ENCODE measurements at regions not wholly inside any gene's neighbourhood (a gene's known extent, or its start where the extent isn't known, plus 50 kb on each side); places are given as distances from the start of the nearest gene placed in this dataset.
"Not testable (repeated sequence)": the region's sequence is repeated elsewhere in the genome, so short reads cannot be mapped to it uniquely, and the experiment has no call there.

- no peak for DNase-seq
Observed at GRCh38 chr4:7141151-7141834, 51.0 kb upstream of the SORCS2 start.

- DNase-seq: no peak
Observed at GRCh38 chr4:7140692-7141069, 51.7 kb upstream of the SORCS2 start.

GRCh38 chr4:7140062-7140691 lies 52.2 kb upstream of the SORCS2 start:
- no peak for DNase-seq

- DNase-seq: no peak
Observed at GRCh38 chr4:7139167-7139982, 53.0 kb upstream of the SORCS2 start.

GRCh38 chr4:7138223-7139166 lies 53.8 kb upstream of the SORCS2 start:
- no peak for DNase-seq

GRCh38 chr4:7137326-7138200 lies 54.8 kb upstream of the SORCS2 start:
- DNase-seq: no peak

GRCh38 chr4:7136351-7136750 lies 56.0 kb upstream of the SORCS2 start:
- DNase-seq: no peak

- no peak for DNase-seq
Observed at GRCh38 chr4:7135389-7135746, 57.0 kb upstream of the SORCS2 start.

GRCh38 chr4:7134737-7135388 lies 57.5 kb upstream of the SORCS2 start:
- DNase-seq: no peak

GRCh38 chr4:7133818-7134650 lies 58.3 kb upstream of the SORCS2 start:
- not testable (repeated sequence) for DNase-seq

GRCh38 chr4:7132730-7133582 lies 59.4 kb upstream of the SORCS2 start:
- DNase-seq: no peak

GRCh38 chr4:7132249-7132648 lies 60.1 kb upstream of the SORCS2 start:
- no peak for DNase-seq

GRCh38 chr4:7131498-7132031 lies 60.8 kb upstream of the SORCS2 start:
- no peak for DNase-seq

- no peak for DNase-seq
Observed at GRCh38 chr4:7130621-7131211, 61.6 kb upstream of the SORCS2 start.

GRCh38 chr4:7129871-7130620 lies 62.2 kb upstream of the GRPEL1 start:
- no peak for DNase-seq

GRCh38 chr4:7128644-7129043 lies 60.8 kb upstream of the GRPEL1 start:
- no peak for DNase-seq

- DNase-seq: no peak
Observed at GRCh38 chr4:7128234-7128633, 60.4 kb upstream of the GRPEL1 start.

GRCh38 chr4:7127576-7127975 lies 59.7 kb upstream of the GRPEL1 start:
- no peak for DNase-seq
